Fibroblast of skin of right biceps (primary cell): ENCODE measurements at regions not wholly inside any gene's neighbourhood (a gene's known extent, or its start where the extent isn't known, plus 50 kb on each side); places are given as distances from the start of the nearest gene placed in this dataset.

Experiments
- DNase-seq: peaks from one replicate; pipeline ENCODE4 v3.0.0-alpha.2; 2013

DNA sequence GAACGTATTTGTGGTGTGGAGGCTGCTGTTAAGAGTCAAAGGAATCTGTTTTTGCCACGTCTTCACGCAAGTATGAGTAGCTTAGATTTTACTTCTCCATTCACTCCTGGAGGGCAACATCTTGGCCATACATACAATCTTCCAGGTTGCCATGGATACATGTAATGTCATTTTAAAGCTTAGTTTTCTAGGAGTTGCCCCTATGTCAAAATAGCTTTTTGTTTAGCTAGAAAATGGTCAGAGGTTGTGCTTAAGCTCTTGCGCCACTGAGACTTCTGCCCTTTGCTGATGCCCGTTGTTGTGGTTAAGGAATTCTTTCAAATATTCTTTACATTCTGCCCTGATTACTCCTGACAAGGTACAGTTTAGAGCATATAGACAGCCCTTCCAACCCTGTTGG, 245.4 kb upstream of the TFPI start:
- DNase-seq: no peak

DNA sequence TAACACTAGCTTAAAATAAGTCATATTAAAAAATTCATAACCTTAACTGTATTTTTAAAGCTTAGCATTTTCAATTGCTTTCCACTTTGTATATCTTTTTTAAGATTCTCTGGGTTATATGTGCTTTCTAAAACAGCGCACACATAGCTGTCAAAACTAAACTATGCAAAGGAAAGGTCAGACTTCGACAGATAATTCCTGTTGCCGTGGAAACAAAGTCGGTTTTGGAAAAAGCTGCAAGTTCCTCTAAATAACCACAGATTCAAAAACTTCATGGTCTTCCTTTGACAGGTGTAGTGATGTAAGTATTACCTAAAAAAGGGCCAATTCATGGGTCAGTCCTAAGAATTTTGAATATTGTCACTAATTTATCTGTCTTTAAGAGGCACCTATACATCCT, 249.6 kb upstream of the TFPI start:
- no peak for DNase-seq

DNA sequence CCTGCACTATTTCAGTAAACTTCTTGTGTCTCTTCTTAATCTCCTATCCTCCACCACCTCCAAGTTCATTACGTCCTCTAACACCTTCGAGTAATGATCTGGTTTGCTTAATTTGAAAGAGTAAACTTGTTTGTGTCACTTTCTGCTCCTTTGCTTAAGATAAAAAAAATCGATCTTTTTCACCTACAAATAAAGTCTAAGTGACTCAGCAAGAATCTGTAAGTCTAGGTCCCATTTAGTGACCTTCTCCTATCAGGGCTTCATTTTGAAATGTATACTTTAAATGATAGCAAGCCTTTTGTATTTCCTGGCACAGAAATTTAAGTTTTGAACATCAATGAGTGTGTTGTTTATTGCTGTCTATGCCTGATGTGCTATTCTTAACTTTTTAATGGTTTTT, 260.9 kb upstream of the TFPI start:
- no peak for DNase-seq

DNA sequence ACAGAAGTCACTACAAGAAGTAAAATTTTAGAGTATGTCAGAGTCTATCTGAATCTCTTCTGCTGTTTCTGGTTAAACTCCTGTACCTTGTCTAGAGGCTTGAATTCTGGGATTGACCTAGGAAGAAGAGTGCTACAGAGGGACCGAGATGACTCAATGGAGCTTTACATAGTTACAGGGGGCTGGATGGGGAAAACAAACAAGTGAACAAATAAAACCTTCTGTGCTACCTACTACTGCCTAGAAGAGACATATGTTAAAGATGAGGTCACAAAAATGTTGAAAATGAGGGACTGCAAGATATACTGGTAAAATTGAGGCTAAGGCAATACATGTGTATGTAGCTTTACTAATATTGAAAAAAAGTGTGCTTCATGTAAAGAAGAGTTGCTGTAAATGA, 265.4 kb upstream of the TFPI start:
- no peak for DNase-seq

DNA sequence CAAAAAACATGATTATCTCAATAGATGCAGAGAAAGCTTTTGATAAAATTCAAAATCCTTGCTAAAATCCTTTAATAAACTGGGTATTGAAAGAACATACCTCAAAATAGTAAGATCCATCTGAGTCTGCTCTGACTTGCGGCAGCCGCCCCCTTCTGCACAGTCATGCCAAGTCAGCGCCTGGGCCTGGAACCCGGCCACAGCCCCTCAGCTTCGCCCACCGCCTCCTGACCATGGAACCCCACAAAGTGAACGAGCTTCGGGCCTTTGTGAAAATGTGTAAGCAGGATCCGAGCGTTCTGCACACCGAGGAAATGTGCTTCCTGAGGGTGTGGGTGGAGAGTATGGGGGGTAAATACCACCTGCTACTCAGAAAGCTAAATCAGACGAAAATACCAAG, 270.9 kb upstream of the TFPI start:
- no peak for DNase-seq

DNA sequence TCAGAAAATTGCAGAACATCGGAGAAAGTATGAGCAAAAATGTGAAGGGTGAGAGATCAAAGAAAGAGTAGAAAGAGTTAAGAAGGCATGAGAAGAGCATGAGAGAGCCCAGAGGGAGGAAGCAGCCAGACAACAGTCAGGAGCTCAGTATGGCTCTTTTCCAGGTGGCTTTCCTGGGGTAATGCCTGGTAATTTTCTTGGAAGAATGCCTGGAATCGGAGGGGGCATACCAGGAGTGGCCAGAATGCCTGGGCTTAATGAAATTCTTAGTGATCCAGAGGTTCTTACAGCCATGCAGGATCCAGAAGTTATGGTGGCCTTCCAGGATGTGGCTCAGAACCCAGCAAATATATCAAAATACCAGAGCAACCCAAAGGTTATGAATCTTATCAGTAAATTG, 271.8 kb upstream of the TFPI start:
- DNase-seq: peak; percentile 13

DNA sequence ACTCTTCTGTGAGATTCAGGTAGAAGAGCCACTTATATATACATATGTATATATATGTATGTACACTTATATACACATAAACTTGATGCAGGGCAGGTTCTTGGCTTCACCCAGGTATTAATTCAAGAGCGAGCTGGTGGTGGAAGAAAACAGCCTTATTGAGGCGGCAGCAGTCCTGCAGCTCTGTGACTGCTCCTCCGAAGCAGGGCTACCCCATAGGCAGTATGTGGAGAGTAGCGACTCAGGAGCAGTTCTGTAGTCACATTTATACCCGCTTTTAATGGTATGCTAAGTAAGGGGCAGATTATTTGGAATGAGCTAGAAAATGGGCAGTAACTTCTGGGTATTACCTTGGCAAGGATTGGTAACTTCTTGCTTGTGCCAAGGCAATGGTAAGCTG, 280.6 kb upstream of the TFPI start:
- DNase-seq: no peak

DNA sequence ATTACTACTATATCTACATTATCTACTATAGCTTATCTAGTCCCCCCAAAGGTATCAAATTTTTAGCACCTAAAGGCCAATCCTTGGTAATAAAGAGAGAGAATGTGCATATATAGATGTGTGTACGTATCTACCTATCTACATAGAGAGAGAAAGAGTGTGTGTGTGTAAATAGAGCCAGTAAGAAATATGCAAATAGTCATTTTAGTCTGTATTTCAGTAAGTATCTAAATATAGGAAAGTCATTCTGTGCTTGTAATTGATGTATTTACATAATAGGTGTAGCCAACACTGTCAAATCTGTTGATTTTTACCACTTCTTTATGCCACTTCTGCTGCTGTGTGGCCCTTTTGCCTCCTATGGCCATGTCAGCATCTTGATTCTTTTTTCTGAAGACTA, 284.5 kb upstream of the TFPI start:
- DNase-seq: no peak

DNA sequence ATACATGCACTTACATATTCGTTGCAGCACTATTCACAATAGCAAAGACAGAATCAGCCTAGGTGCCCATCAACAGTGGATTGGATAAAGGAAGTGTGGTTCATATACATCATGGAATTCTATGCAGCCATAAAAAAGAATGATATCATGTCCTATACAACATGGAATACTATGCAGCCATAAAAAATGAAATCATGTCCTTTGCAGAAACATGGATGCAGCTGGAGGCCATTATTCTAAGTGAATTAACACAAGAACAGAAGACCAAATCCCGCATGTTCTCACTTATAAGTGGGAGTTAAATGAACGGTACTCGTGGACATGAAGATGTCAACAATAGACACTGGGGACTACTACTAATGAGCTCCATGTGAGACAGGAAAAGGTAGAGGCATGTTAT, 288.1 kb upstream of the TFPI start:
- no peak for DNase-seq

DNA sequence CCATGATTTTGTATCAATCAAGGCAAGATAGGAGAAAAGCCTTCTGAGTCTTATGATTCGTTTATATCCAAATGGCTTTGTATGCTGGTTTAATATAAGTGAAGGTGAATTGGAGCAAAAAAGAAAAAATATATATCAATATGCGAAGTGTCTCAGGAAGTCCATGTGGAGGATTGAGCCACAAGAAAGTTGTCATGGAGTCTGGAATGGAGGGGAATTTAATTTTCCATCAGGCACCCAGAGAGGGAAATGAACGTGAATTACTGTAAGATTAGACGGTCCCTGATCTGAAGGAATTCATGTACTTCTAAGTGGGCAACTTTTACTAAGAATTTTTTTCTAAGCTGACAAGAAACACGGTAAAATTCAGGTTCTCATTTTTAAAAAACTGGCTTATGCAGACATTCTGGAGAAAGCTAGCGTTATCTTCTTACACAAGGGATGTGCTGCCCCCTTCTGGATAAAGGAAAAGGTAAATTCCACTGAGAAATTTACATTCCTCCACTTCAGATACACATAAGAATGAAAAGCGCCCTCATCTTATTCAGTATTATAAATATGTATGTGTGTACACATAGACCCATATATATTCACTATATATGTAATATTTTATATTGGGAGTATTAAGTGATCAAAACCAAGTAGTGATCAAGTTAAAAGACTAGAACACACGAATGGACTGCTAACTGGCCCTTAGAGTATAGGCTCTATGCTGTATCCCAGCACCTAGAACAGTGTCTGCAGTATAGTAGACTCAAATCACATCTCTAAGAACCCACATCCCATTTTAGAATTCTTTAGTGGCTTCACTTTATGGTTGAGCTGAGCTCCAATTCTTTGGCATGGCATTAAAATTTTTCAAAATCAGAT, 289.0 kb upstream of the TFPI start:
- peak; percentile 67 for DNase-seq

DNA sequence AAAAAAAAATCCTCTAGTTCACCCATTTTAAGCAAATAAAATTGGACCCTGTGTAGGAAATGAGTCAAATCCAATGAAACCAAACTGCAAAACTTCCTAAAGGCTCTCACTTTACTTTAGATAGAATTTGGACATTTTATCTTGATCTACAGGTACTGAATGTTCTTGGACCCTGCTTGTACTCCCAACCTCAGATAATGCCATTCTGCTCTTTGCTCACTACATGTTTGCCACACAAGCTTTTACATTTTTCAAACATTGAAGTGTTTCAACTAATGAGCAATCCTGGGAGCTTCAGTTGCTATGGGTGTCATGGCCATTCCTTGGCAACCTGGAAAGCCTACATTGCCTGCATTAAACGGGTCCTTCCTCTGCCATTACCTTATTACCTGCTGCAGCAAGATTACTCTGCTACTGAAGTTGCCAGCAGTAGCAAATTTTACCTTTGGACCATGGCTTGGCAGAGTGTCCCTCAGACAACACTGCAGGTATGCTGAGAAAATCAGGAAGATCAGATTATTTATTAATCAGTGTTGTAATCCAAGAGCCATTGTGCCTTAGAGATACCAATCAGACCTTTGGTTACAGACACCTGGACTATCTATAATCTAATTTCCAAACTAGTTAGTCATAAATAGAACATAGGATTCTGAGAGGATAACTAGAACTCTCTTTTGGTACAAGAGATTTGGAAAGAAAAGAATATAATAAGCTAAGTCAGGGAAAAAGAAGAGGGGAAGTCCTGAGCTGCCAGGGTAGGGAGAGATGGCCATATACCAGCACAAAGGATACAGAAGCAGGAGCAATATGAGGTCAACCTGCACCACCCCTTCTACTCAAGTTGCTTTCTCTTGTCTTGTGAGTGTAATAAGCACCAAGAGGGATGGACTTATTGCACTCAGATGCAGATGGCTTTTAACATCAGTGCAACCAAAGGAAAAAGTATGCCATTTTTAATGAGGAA, 293.3 kb upstream of the TFPI start:
- DNase-seq: no peak

DNA sequence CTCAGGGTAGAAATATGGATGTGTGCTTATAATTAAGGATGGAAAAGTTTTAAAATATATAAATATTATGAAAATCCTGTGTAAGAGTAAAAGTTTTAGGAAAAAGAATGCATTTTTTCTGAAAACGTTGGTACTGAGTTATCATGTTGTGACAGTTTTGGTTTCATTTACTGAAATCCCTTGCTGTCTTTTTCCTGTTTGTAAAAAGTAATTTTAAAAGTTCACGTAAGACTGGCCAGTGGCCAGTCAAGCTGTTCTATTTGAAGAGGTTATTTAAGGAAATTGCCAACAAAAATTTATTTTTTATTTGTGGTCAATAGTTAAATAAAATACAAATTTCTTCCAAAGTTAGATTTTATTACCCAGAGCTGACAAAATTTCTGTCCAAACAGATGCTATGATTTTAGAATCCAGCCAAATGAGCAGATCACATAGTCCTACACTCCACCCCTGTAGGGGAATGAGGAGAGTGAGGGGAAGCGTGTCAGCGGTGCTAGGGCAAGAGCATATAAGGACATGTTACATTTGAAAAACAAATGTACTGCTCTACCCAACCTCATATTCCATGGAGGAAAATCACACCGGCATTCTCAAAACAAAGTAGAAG, 297.8 kb upstream of the TFPI start:
- DNase-seq: no peak

DNA sequence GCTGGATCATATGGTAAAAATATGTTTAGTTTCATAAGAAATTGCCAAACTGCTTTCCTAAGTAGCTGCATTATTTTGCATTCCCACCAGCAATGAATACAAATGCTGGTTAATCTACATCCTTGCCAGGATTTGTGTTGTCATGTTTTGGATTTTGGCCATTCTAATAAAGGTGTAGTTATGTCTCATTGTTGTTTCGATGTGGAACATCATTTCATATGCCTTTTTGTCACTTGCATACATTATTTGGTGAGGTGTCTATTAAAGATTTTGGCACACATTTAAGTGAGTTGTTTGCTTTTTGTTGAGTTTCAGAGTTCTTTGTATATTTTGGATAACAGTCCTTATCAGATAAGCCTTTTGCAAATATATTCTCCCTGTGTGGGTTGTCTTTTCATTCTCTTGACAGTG, 299.2 kb upstream of the TFPI start:
- no peak for DNase-seq

DNA sequence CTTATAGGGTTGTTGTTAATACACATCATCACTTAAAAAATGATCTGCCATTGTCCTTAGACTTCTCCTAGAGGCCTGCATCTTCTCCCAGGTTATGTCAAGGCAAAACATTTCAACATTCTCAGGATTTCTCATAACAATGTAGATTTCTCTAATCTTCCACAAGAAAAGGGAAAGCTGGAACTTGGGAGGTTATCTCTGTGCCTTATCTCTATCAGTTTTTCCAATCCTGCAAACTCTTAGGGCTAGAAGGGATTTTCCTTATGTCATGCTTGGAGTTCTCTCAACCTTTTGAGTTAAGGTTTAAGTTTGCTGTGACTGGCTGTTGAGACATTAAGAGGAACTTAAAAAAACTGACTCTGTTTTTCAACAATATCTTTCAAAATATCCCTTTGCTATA, 300.6 kb upstream of the TFPI start:
- no peak for DNase-seq

DNA sequence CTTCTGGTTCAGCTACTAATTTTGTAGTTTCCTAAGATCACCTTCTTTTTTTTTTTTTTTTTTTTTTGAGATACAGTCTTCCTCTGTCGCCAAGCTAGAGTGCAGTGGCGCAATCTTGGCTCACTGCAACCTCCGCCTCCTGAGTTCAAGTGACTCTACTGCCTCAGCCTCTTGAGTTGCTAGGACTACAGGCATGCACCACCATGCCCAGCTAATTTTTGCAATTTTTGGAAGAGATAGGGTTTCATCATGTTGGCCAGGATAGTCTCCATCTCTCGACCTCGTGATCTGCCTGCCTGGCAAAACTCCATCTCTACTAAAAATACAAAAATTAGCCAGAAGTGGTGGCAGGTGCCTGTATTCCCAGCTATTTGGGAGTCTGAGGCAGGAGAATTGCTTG, 301.5 kb upstream of the TFPI start:
- DNase-seq: no peak

DNA sequence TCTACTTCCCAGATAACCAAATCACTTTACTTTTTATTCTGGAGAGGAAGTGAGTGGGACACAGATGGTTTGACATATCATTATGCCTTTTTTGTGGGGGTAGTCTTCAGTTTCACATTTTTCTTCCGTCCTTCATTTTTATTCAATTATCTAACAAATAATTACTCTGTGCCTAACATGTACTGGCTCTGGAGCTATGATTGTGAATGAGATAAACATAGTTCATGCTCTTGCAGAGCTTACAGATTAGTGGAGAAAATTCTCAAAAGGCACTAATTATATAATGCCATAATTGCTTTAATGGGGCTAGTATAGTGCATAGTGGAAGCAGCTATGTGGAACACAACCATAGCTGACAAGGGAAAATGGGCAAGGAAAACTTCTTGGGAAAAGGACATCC, 303.6 kb upstream of the TFPI start:
- no peak for DNase-seq

DNA sequence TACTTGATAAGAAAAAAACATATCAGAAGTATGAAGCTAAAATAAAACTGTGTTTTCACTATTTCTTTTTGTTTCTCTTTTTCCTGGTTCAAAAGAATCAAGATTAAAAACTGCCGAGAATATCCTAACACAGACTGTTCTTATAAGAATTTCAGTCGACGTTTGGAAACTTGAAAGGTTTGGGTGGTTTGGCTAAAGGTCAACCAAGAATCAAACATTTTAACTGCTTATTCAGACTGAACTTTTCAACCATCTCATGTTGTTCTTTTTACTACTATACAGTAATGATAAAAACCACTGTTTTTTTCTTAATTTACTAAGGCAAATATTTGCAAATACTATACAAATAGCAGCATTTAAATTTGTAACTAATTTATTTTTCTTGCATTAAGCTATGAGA, 308.5 kb upstream of the TFPI start:
- DNase-seq: no peak

DNA sequence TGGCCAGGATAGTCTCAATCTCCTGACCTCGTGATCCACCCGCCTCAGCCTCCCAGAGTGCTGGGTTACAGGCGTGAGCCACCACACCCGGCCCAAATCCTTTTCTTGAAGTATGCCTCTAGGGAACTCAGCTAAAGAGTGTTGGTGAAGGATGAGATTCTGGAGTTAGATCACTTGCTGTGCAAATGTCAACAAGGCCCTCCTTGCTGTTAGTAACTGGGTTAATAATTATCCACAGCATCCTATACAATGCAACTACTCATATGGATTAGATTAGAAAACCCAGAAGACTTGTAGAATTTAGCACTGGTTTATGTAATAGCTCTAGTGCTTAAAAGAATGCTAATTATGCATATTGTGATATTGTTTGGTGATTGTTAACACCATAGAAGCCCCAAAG, 310.8 kb upstream of the TFPI start:
- DNase-seq: no peak

DNA sequence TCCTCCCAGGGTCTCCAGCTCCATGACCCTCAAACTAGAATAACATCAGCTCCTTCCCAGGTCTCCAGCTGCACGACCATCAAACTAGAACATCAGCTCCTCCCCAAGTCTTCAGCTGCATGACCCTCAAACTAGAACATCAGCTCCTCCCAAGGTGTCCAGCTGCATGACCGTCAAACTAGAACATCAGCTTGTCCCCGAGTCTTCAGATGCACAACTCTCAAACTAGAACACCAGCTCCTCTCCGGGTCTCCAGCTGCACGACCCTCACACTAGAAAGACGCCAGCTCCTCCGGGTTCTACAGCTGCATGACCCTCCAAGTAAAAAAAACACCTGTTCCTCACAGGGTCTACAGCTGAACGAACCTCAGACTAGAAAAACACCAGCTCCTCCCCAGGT, 312.9 kb upstream of the TFPI start:
- no peak for DNase-seq

DNA sequence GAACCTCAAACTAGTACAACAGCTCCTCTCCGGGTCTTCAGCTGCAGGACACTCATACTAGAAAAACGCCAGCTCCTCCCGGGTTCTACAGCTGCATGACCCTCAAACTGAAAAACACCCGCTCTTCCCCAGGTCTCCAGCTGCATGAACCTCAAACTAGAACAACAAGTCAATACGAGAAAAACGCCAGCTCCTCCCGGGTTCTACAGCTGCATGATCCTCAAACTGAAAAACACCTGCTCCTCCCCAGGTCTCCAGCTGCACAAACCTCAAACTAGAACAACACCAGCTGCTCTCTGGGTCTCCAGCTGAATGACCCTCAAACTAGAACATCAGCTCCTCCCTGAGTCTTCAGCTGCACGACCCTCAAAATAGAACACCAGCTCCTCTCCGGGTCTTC, 315.0 kb upstream of the TFPI start:
- no peak for DNase-seq

DNA sequence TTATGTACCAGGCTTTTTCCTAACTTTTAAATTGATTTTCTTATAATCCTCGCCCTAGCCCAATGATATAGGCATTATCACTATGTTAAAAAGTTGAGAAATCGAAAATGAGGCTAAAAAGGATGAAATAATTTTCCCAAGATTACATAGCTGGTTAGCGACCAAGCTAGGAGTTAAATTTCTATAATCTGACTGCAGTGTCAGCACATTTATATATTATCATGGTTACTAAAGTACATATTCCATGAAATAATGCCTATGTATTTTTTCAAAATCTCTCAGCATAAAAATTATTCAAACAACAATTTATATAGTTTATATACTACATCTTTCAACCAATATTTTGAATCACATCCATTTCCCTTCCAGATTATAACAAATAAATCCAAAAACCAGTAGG, 317.3 kb upstream of the TFPI start:
- no peak for DNase-seq

DNA sequence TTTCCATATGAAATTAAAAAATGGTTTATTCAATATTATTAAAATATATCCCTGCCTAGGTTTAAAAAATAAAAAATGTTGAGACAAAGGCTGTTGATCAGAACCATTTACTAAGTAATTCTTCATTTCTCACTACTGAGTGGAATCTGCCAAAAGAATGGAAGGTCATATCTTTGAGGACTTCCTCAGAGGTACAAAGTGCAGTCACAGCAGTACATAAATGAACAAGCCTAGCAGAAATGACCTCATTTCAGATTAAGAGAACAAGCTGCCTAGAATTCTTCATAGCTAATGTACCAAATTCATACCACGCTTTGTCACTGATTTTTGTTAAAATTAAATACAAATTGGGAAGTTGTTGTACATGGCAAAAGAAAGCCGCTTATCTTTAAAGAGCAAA, 318.9 kb upstream of the TFPI start:
- DNase-seq: no peak

DNA sequence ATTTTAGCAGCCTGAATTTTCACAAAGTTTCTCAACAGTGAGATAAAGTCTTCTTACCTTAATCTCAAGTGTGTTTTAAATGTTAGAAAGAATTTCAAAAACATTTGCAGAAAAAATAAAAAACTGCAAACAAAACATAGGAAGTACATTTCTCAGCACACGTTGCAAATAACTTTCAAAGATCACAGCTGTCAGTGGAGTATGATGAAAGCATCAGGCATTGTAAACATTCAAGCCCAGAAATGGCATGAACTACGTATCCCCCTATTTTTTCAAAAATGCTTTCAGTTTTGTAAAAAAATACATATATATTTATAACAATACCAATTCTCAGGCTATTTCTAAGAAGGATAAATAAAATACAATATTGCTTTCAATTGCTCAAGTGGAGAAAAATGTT, 320.6 kb upstream of the TFPI start:
- DNase-seq: no peak
